ENCODE measurements at regions not wholly inside any gene's neighbourhood (a gene's known extent, or its start where the extent isn't known, plus 50 kb on each side); places are given as distances from the start of the nearest gene placed in this dataset.

GRCh38 chr6:74060354-74060753 is 364.4 kb downstream of the CD109 start:
- TF ChIP-seq, protein P1, sequence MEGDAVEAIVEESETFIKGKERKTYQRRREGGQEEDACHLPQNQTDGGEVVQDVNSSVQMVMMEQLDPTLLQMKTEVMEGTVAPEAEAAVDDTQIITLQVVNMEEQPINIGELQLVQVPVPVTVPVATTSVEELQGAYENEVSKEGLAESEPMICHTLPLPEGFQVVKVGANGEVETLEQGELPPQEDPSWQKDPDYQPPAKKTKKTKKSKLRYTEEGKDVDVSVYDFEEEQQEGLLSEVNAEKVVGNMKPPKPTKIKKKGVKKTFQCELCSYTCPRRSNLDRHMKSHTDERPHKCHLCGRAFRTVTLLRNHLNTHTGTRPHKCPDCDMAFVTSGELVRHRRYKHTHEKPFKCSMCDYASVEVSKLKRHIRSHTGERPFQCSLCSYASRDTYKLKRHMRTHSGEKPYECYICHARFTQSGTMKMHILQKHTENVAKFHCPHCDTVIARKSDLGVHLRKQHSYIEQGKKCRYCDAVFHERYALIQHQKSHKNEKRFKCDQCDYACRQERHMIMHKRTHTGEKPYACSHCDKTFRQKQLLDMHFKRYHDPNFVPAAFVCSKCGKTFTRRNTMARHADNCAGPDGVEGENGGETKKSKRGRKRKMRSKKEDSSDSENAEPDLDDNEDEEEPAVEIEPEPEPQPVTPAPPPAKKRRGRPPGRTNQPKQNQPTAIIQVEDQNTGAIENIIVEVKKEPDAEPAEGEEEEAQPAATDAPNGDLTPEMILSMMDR (IDR thresholded peaks at IDR 0.05; ENCODE audit: low read depth, low read length): no peak
- no peak for DNase-seq (ENCODE audit: low read depth, low spot score)
- H3K4me3 ChIP-seq (ENCODE audit: low read depth, low read length): no peak overlapping the region
- in situ Hi-C loops (cut with HindIII; ENCODE audit: low sequenced_read_pairs): no loop called here

- in situ Hi-C loops (cut with HindIII; ENCODE audit: low sequenced_read_pairs): no loop called here
- DNase-seq (ENCODE audit: low read depth, low spot score): no peak
- TF ChIP-seq, protein P1 (IDR thresholded peaks at IDR 0.05; ENCODE audit: low read depth, low read length): no peak
- H3K4me3 ChIP-seq (ENCODE audit: low read depth, low read length): no peak overlapping the region
These were observed 362.6 kb downstream of the CD109 start for GRCh38 chr6:74058606-74059005.

DNA sequence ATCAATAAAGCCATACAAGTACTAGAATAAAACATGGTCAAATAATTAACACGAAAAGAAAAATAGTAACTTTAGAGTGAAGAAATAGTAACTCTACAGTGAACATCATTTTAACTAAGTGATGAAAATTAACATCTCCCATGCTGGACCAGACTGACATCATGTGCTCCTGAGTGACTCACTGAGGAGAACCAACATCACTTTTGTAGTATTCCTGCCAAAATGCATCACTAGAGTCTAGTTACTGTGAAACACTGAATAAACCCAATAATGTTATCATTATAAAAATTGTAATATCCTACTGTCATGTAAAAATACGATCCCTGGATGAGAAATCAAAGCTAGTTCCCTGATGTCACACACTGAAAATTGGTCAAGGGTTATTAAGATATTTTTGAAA is 361.3 kb downstream of the CD109 start:
- no peak for DNase-seq (ENCODE audit: low read depth, low spot score)
- H3K4me3 ChIP-seq (ENCODE audit: low read depth, low read length): no peak overlapping the region
- TF ChIP-seq, protein P1 (IDR thresholded peaks at IDR 0.05; ENCODE audit: low read depth, low read length): no peak
- in situ Hi-C loops (cut with HindIII; ENCODE audit: low sequenced_read_pairs): no loop called here

DNA sequence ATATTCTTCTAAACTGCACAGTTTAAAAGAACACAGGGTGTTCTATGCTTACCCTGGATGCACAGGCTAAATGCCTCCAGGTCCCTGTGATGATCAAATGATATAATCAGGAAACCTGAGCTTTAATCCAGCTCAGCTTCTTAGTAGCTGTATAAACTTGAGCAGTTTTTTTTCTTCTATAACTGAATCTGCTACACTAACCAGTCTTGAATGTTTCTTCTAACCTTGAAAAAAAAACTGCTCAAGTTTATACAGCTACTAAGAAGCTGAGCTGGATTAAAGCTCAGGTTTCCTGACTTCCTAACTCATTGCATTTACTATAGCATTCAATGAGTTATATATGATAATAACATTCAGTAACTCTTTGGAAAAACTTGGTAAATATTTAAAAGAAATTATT is 358.2 kb downstream of the CD109 start:
- H3K4me3 ChIP-seq (ENCODE audit: low read depth, low read length): no peak overlapping the region
- TF ChIP-seq, protein P1 (IDR thresholded peaks at IDR 0.05; ENCODE audit: low read depth, low read length): no peak
- in situ Hi-C loops (cut with HindIII; ENCODE audit: low sequenced_read_pairs): no loop called here
- no peak for DNase-seq (ENCODE audit: low read depth, low spot score)

GRCh38 chr6:74050921-74051320 is 354.9 kb downstream of the CD109 start:
- TF ChIP-seq, protein P1 (IDR thresholded peaks at IDR 0.05; ENCODE audit: low read depth, low read length): no peak
- in situ Hi-C loops (cut with HindIII; ENCODE audit: low sequenced_read_pairs): no loop called here
- no peak overlapping the region for H3K4me3 ChIP-seq (ENCODE audit: low read depth, low read length)
- no peak for DNase-seq (ENCODE audit: low read depth, low spot score)

GRCh38 chr6:74048387-74048786 is 352.4 kb downstream of the CD109 start:
- no peak overlapping the region for H3K4me3 ChIP-seq (ENCODE audit: low read depth, low read length)
- TF ChIP-seq, protein P1 (IDR thresholded peaks at IDR 0.05; ENCODE audit: low read depth, low read length): no peak
- in situ Hi-C loops (cut with HindIII; ENCODE audit: low sequenced_read_pairs): no loop called here
- no peak for DNase-seq (ENCODE audit: low read depth, low spot score)

All from astrocyte of the spinal cord (primary cell).